DMS 273 (cell line): ENCODE measurements at regions not wholly inside any gene's neighbourhood (a gene's known extent, or its start where the extent isn't known, plus 50 kb on each side); places are given as distances from the start of the nearest gene placed in this dataset.

Experiments
- DNase-seq: peaks from one replicate; lab custom pipeline; 2025; ENCODE audit not compliant: unreplicated experiment; lab: John Stamatoyannopoulos, UW

- no peak for DNase-seq
Observed at GRCh38 chr2:191738003-191738402, 60.1 kb downstream of the NABP1 start.

GRCh38 chr2:191738667-191739066 is 60.7 kb downstream of the NABP1 start:
- DNase-seq, result no peak

GRCh38 chr2:191739194-191739593 is 61.3 kb downstream of the NABP1 start:
- DNase-seq, result no peak

- no peak for DNase-seq
Observed at GRCh38 chr2:191740016-191740419, 62.1 kb downstream of the NABP1 start.

- no peak for DNase-seq
Observed at GRCh38 chr2:191740759-191741158, 62.8 kb downstream of the NABP1 start.

GRCh38 chr2:191746346-191747169 is 68.6 kb downstream of the NABP1 start:
- DNase-seq, result no peak

GRCh38 chr2:191747170-191747530 is 69.2 kb downstream of the NABP1 start:
- no peak for DNase-seq

- no peak for DNase-seq
Observed at GRCh38 chr2:191748059-191748461, 70.1 kb downstream of the NABP1 start.

- no peak for DNase-seq
Observed at GRCh38 chr2:191748528-191749180, 70.7 kb downstream of the NABP1 start.

GRCh38 chr2:191749181-191749540 is 71.2 kb downstream of the NABP1 start:
- no peak for DNase-seq

- DNase-seq, result no peak
Observed at GRCh38 chr2:191754103-191754502, 76.2 kb downstream of the NABP1 start.

GRCh38 chr2:191756761-191757160 is 78.8 kb downstream of the NABP1 start:
- no peak for DNase-seq

GRCh38 chr2:191757208-191757607 is 79.3 kb downstream of the NABP1 start:
- DNase-seq, result no peak

GRCh38 chr2:191758518-191759507 is 80.9 kb downstream of the NABP1 start:
- peak; percentile 78 for DNase-seq

- DNase-seq, result no peak
Observed at GRCh38 chr2:191759680-191760079, 81.7 kb downstream of the NABP1 start.

- DNase-seq, result no peak
Observed at GRCh38 chr2:191760655-191761262, 82.8 kb downstream of the NABP1 start.

- no peak for DNase-seq
Observed at GRCh38 chr2:191773136-191773535, 73.8 kb downstream of the CAVIN2 start.

GRCh38 chr2:191777351-191777750 is 69.5 kb downstream of the CAVIN2 start:
- no peak for DNase-seq

GRCh38 chr2:191778041-191778440 is 68.8 kb downstream of the CAVIN2 start:
- DNase-seq, result no peak

GRCh38 chr2:191782351-191782750 is 64.5 kb downstream of the CAVIN2 start:
- DNase-seq, result no peak

- no peak for DNase-seq
Observed at GRCh38 chr2:191783416-191783815, 63.5 kb downstream of the CAVIN2 start.
